NCI-H226 (cell line): ENCODE measurements at regions not wholly inside any gene's neighbourhood (a gene's known extent, or its start where the extent isn't known, plus 50 kb on each side); places are given as distances from the start of the nearest gene placed in this dataset.
A peak's percentile ranks its signal among the peaks of the same experiment; 100 is the strongest.

Experiments
- DNase-seq: peaks from one replicate; pipeline ENCODE4 v3.0.0-alpha.2; 2015

- no peak for DNase-seq
Observed at GRCh38 chr5:123845356-123846100, 333.6 kb downstream of the CSNK1G3 start.

GRCh38 chr5:123844873-123845272 lies 332.9 kb downstream of the CSNK1G3 start:
- DNase-seq: peak; percentile 29

- DNase-seq: no peak
Observed at GRCh38 chr5:123835421-123835820, 323.4 kb downstream of the CSNK1G3 start.

- DNase-seq: no peak
Observed at GRCh38 chr5:123830575-123830974, 318.6 kb downstream of the CSNK1G3 start.

- DNase-seq: no peak
Observed at GRCh38 chr5:123827811-123828210, 315.8 kb downstream of the CSNK1G3 start.

- DNase-seq: no peak
Observed at GRCh38 chr5:123819833-123820232, 307.9 kb downstream of the CSNK1G3 start.

GRCh38 chr5:123819386-123819785 lies 307.4 kb downstream of the CSNK1G3 start:
- no peak for DNase-seq

- DNase-seq: no peak
Observed at GRCh38 chr5:123817267-123817666, 305.3 kb downstream of the CSNK1G3 start.

- no peak for DNase-seq
Observed at GRCh38 chr5:123814801-123815470, 303.0 kb downstream of the CSNK1G3 start.

- DNase-seq: no peak
Observed at GRCh38 chr5:123813937-123814624, 302.1 kb downstream of the CSNK1G3 start.

GRCh38 chr5:123813264-123813663 lies 301.3 kb downstream of the CSNK1G3 start:
- no peak for DNase-seq

- no peak for DNase-seq
Observed at GRCh38 chr5:123811831-123812230, 299.9 kb downstream of the CSNK1G3 start.

GRCh38 chr5:123810746-123811340 lies 298.9 kb downstream of the CSNK1G3 start:
- no peak for DNase-seq

- DNase-seq: no peak
Observed at GRCh38 chr5:123810253-123810652, 298.3 kb downstream of the CSNK1G3 start.

GRCh38 chr5:123809594-123810221 lies 297.7 kb downstream of the CSNK1G3 start:
- DNase-seq: no peak

- no peak for DNase-seq
Observed at GRCh38 chr5:123808461-123809380, 296.7 kb downstream of the CSNK1G3 start.

GRCh38 chr5:123807177-123807945 lies 295.4 kb downstream of the CSNK1G3 start:
- DNase-seq: no peak

GRCh38 chr5:123806644-123807043 lies 294.7 kb downstream of the CSNK1G3 start:
- no peak for DNase-seq

- DNase-seq: no peak
Observed at GRCh38 chr5:123805300-123805699, 293.3 kb downstream of the CSNK1G3 start.

GRCh38 chr5:123803359-123803758 lies 291.4 kb downstream of the CSNK1G3 start:
- no peak for DNase-seq
